PFSK-1 (cell line): ENCODE measurements at regions not wholly inside any gene's neighbourhood (a gene's known extent, or its start where the extent isn't known, plus 50 kb on each side); places are given as distances from the start of the nearest gene placed in this dataset.

Experiments used
- FOXP2 ChIP-seq: optimal IDR thresholded peaks from 2 replicates; pipeline ENCODE3; 2011; ENCODE audit warnings: borderline replicate concordance, control low read depth, inconsistent platforms; ENCODE audit not compliant: insufficient read depth; ENCODE audit errors: extremely low read length, extremely low read depth
- POLR2AphosphoS5 ChIP-seq: IDR thresholded peaks from 2 replicates; pipeline ENCODE4 v1.6.1; 2012; ENCODE audit warnings: low read depth, mild to moderate bottlenecking, control low read depth, low read length, moderate library complexity
- REST ChIP-seq, 2 experiments: IDR thresholded peaks; 2 replicates each; pipeline versions ENCODE4 v1.6.1 to v1.8.0; 2011 to 2012; ENCODE audit warnings: low read depth in 2 of 2, low read length in 2 of 2, control low read depth in 1 of 2, inconsistent platforms in 1 of 2, mild to moderate bottlenecking in 1 of 2, moderate library complexity in 1 of 2; ENCODE audit not compliant: insufficient read depth in 1 of 2
- SIN3A ChIP-seq: IDR thresholded peaks from 2 replicates; pipeline ENCODE4 v1.6.1; 2012; ENCODE audit warnings: mild to moderate bottlenecking, low read length, moderate library complexity, borderline replicate concordance; ENCODE audit not compliant: insufficient read depth
- TAF1 ChIP-seq: IDR thresholded peaks from 2 replicates; pipeline ENCODE4 v1.6.1; 2012; ENCODE audit warnings: low read length, control low read depth, borderline replicate concordance; ENCODE audit not compliant: insufficient read depth

DNA sequence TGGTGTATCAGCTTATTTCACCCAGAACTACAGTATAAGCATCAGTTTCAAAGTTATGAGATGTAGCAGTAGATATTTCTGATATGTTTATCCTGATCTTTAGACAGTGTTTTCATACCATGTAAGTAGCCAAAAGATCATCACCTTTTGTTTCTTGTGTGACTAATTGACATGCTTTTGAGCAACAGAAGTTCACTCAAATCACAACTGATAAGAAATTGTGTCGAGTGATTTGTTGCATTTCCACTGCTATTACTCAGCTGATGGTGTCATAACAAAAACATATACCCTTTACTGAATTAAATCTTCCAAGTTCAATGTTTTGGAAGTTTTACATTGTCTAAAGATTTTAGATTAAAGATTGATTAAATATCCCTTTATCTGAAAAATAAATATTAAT lies 324.5 kb downstream of the TUSC1 start:
- TF ChIP-seq POLR2AphosphoS5 (no peak), REST (IDR thresholded peaks at IDR 0.05; ENCODE audit: insufficient read depth in 1 of 2, low read depth in 2 of 2, low read length in 2 of 2) (no peak), SIN3A (no peak), TAF1 (no peak), FOXP2 (no peak)

DNA sequence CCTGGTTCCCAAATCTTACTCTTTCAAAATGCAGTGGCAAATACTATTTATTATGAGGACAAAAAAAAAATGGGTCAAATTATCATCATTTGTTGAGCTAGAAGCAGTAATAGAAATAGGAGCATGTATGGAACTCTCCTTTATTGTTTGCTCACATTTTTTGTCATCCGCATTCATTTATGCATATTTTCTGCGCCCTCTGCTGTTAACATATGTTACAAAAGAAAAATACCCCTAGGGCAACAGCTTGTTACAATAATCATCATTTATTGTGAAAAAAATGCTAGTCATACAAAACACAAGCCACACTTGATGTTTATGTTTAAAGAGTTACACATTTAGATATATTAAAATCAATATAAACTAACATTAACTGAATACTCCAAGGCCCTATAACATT lies 328.2 kb downstream of the TUSC1 start:
- TF ChIP-seq SIN3A, result no peak
- TF ChIP-seq POLR2AphosphoS5, result no peak
- TF ChIP-seq REST (IDR thresholded peaks at IDR 0.05; ENCODE audit: insufficient read depth in 1 of 2, low read depth in 2 of 2, low read length in 2 of 2), result no peak
- no peak for TF ChIP-seq FOXP2
- no peak for TF ChIP-seq TAF1

DNA sequence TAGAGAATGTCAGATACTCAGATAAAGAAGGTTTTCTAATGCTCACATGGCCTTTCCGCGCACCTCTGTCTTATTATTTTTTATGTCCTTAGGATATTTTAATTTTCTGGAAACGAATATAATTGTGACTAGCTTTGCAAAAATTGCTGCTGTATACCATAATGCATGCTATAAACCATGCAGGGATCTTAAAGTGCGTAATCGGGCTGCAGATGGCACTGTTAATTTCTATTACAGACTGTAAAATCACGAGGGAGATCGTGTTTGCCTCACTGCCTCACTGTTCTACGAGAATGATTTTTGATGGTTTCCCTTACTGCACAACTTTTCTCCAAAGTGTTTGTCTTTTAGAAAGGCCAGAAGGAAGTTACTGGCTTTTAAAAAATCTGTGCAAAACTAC lies 356.1 kb downstream of the TUSC1 start:
- TF ChIP-seq SIN3A, result no peak
- no peak for TF ChIP-seq POLR2AphosphoS5
- TF ChIP-seq REST (IDR thresholded peaks at IDR 0.05; ENCODE audit: insufficient read depth in 1 of 2, low read depth in 2 of 2, low read length in 2 of 2), result no peak
- no peak for TF ChIP-seq FOXP2

GRCh38 chr9:25310961-25311360 lies 367.3 kb downstream of the TUSC1 start:
- TF ChIP-seq TAF1, result no peak

DNA sequence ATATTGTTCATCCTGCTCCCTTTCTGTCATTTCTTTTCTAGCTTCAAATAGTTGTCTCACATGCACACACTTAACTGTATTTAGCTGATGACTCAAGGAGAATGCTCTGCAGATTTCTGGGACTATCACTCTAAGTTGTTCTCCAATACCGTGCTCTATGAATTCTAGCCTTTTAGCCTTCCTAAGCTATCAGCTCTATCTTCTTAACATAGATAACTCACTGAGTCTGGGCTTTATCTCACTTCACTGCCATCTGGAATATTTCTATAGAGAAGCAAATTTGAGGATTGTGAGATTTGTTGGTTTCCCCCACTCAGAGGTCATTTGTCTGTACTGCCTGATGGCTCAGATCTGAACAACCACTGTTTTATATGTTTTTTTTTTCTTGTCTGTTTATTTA lies 369.7 kb downstream of the TUSC1 start:
- TF ChIP-seq SIN3A (no peak), REST (IDR thresholded peaks at IDR 0.05; ENCODE audit: insufficient read depth in 1 of 2, low read depth in 2 of 2, low read length in 2 of 2) (no peak), FOXP2 (no peak), TAF1 (no peak)
